ENCODE measurements at regions not wholly inside any gene's neighbourhood (a gene's known extent, or its start where the extent isn't known, plus 50 kb on each side); places are given as distances from the start of the nearest gene placed in this dataset.

DNA sequence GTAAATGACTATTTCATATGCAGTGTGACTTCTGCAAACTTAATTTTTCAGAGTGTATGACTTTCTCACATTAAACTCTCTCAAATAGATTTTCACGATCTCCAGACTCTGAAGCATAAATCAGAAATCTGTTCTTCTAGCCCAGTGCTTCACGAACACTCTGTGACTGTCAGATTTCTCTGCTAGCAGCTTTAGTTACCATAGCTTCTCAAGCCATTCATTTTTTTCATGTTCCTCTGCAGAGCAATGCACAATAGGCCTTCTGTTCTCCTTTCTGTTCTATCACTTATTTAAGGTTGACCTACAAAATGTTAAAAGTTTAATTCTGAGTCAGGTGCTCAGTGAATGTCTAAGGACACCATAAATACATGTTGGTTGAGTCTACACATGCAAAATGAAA lies 1102.2 kb downstream of the TUSC7 start:
- DNase-seq, result no peak
- 93 to 95% methylated on average over 2 of the region's 2 CpGs for WGBS, 2 experiments (ENCODE audit: insufficient coverage in 1 of 2, insufficient read length in 1 of 2)
- Histone ChIP-seq H3K4me3 (ENCODE audit: low read length) (no peak overlapping the region), H3K27me3 (ENCODE audit: control insufficient read depth, insufficient read depth, low read length, poor library complexity, severe bottlenecking) (no peaks in the 10 kb centered on the region), H3K36me3 (ENCODE audit: control insufficient read depth, insufficient read depth, low read length) (no peaks in the 10 kb centered on the region), H3K27ac (ENCODE audit: low read depth, low read length) (no peak overlapping the region), H3K9me3 (ENCODE audit: control insufficient read depth, low read length) (no peaks in the 10 kb centered on the region), H3K4me1 (ENCODE audit: control insufficient read depth, insufficient read depth, low read length) (no peaks in the 10 kb centered on the region), H3K9ac (ENCODE audit: extremely low read depth, low read length, poor library complexity, severe bottlenecking) (no peak overlapping the region)
- TF ChIP-seq, protein P1, sequence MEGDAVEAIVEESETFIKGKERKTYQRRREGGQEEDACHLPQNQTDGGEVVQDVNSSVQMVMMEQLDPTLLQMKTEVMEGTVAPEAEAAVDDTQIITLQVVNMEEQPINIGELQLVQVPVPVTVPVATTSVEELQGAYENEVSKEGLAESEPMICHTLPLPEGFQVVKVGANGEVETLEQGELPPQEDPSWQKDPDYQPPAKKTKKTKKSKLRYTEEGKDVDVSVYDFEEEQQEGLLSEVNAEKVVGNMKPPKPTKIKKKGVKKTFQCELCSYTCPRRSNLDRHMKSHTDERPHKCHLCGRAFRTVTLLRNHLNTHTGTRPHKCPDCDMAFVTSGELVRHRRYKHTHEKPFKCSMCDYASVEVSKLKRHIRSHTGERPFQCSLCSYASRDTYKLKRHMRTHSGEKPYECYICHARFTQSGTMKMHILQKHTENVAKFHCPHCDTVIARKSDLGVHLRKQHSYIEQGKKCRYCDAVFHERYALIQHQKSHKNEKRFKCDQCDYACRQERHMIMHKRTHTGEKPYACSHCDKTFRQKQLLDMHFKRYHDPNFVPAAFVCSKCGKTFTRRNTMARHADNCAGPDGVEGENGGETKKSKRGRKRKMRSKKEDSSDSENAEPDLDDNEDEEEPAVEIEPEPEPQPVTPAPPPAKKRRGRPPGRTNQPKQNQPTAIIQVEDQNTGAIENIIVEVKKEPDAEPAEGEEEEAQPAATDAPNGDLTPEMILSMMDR (conservative IDR thresholded peaks at IDR 0.05), result no peak
- Mint-ChIP-seq H3K4me3 (no peak overlapping the region), H3K27me3 (ENCODE audit: insufficient read depth) (no peaks in the 10 kb centered on the region), H3K36me3 (ENCODE audit: low read depth) (peaks cover 2% of the 10 kb centered on the region), H3K4me1 (no peaks in the 10 kb centered on the region), H3K9me3 (no peaks in the 10 kb centered on the region), H3K27ac (no peak overlapping the region)

DNA sequence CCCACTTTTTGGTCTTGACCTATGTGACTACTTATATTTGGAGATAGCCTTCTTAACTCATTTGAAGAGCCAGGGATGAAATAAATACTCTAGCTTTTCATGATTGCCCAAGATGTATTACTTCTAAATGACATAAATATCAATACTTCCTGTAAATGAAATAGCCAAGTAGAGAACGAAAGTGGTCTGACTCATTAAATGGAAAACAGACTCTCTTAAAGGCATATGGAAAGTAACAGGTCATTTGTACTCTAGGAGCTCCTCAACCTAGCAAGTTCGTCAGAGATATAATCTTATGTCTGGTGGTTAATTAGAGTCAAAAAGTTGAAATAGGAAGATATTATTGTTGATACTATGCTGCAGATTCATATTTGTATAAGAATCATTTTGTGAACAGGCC lies 1105.4 kb downstream of the TUSC7 start:
- Mint-ChIP-seq H3K27ac (no peak overlapping the region), H3K36me3 (ENCODE audit: low read depth) (no peaks in the 10 kb centered on the region), H3K9me3 (no peaks in the 10 kb centered on the region), H3K27me3 (ENCODE audit: insufficient read depth) (no peaks in the 10 kb centered on the region), H3K4me1 (peaks cover 7% of the 10 kb centered on the region), H3K4me3 (no peak overlapping the region)
- TF ChIP-seq, protein P1 (conservative IDR thresholded peaks at IDR 0.05), result no peak
- Histone ChIP-seq H3K9ac (ENCODE audit: extremely low read depth, low read length, poor library complexity, severe bottlenecking) (no peak overlapping the region), H3K27ac (ENCODE audit: low read depth, low read length) (no peak overlapping the region), H3K9me3 (ENCODE audit: control insufficient read depth, low read length) (no peaks in the 10 kb centered on the region), H3K4me3 (ENCODE audit: low read length) (no peak overlapping the region), H3K36me3 (ENCODE audit: control insufficient read depth, insufficient read depth, low read length) (no peaks in the 10 kb centered on the region), H3K4me1 (ENCODE audit: control insufficient read depth, insufficient read depth, low read length) (no peaks in the 10 kb centered on the region), H3K27me3 (ENCODE audit: control insufficient read depth, insufficient read depth, low read length, poor library complexity, severe bottlenecking) (no peaks in the 10 kb centered on the region)
- WGBS, 2 experiments (ENCODE audit: insufficient coverage in 1 of 2, insufficient read length in 1 of 2), result 87 to 100% methylated on average over 1 to 2 of the region's 2 CpGs
- no peak for DNase-seq

DNA sequence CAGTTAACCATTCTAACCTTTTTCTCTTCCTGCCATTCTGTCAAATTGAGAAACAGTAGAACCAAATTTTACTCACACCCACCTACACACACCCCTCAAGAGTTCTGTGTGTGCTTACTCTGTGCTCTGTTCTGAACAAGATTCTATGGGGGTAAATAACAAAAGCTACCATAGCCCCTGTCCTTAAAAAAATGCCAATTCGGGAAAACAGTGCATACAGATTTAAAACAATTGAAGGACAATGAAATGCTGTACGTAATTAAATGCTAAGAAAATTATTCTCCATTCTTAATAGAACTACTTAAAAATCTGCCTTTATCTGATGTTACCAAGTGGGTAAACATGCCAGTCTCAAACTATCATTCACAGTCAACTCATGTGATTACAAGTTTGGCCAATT lies 1107.5 kb downstream of the TUSC7 start:
- 47% methylated on average over 2 of the region's 2 CpGs; no CpG with 5 or more reads in 1 of the 2 experiments for WGBS, 2 experiments (ENCODE audit: insufficient coverage in 1 of 2, insufficient read length in 1 of 2)
- H3K27ac Mint-ChIP-seq, result no peak overlapping the region

More for the DNA sequence above, 1107.5 kb downstream of the TUSC7 start:
- H3K9me3 ChIP-seq (ENCODE audit: control insufficient read depth, low read length), result no peaks in the 10 kb centered on the region
- TF ChIP-seq, protein P1 (conservative IDR thresholded peaks at IDR 0.05), result no peak
- no peak overlapping the region for H3K4me3 ChIP-seq (ENCODE audit: low read length)
- H3K4me1 ChIP-seq (ENCODE audit: control insufficient read depth, insufficient read depth, low read length), result no peaks in the 10 kb centered on the region
- H3K27ac ChIP-seq (ENCODE audit: low read depth, low read length), result no peak overlapping the region
- H3K4me1 Mint-ChIP-seq, result peaks cover 22% of the 10 kb centered on the region
- H3K4me3 Mint-ChIP-seq, result no peak overlapping the region
- H3K9ac ChIP-seq (ENCODE audit: extremely low read depth, low read length, poor library complexity, severe bottlenecking), result no peak overlapping the region
- no peaks in the 10 kb centered on the region for H3K27me3 ChIP-seq (ENCODE audit: control insufficient read depth, insufficient read depth, low read length, poor library complexity, severe bottlenecking)
- H3K36me3 Mint-ChIP-seq (ENCODE audit: low read depth), result no peaks in the 10 kb centered on the region
- no peak for DNase-seq
- H3K36me3 ChIP-seq (ENCODE audit: control insufficient read depth, insufficient read depth, low read length), result no peaks in the 10 kb centered on the region
- no peaks in the 10 kb centered on the region for H3K27me3 Mint-ChIP-seq (ENCODE audit: insufficient read depth)
- no peaks in the 10 kb centered on the region for H3K9me3 Mint-ChIP-seq

Measured in endodermal cell (in vitro differentiated cells).